Duodenal mucosa (tissue), 2 donors: ENCODE measurements at regions not wholly inside any gene's neighbourhood (a gene's known extent, or its start where the extent isn't known, plus 50 kb on each side); places are given as distances from the start of the nearest gene placed in this dataset.
"Not testable (repeated sequence)": the region's sequence is repeated elsewhere in the genome, so short reads cannot be mapped to it uniquely, and the experiment has no call there.

Source experiments
- H3K27ac ChIP-seq: one replicate; pipeline ENCODE4 v1.7.0; 2013; ENCODE audit warnings: low read depth, low read length
- H3K27me3 ChIP-seq, 2 donors: one replicate each; pipeline ENCODE4 v1.7.0; 2013; ENCODE audit warnings: low read length in 2 of 2, control low read depth in 1 of 2; ENCODE audit not compliant: insufficient read depth in 2 of 2, control insufficient read depth in 1 of 2
- H3K36me3 ChIP-seq, 2 donors: one replicate each; pipeline ENCODE4 v1.7.0; 2013; ENCODE audit warnings: low read length in 2 of 2, control low read depth in 1 of 2; ENCODE audit not compliant: insufficient read depth in 2 of 2, control insufficient read depth in 1 of 2
- H3K4me1 ChIP-seq, 2 donors: one replicate each; pipeline ENCODE4 v1.7.0; 2013; ENCODE audit warnings: low read length in 2 of 2, control low read depth in 1 of 2; ENCODE audit not compliant: insufficient read depth in 2 of 2, control insufficient read depth in 1 of 2
- H3K4me3 ChIP-seq, 2 donors: one replicate each; pipeline ENCODE4 v1.7.0; 2013; ENCODE audit warnings: low read length in 2 of 2, low read depth in 1 of 2
- H3K9ac ChIP-seq, 2 donors: one replicate each; pipeline ENCODE4 v1.7.0; 2013; ENCODE audit warnings: low read length in 2 of 2, low read depth in 1 of 2
- H3K9me3 ChIP-seq, 2 donors: one replicate each; pipeline ENCODE4 v1.7.0; 2013; ENCODE audit warnings: low read length in 2 of 2, control low read depth in 1 of 2; ENCODE audit not compliant: control insufficient read depth in 1 of 2

DNA sequence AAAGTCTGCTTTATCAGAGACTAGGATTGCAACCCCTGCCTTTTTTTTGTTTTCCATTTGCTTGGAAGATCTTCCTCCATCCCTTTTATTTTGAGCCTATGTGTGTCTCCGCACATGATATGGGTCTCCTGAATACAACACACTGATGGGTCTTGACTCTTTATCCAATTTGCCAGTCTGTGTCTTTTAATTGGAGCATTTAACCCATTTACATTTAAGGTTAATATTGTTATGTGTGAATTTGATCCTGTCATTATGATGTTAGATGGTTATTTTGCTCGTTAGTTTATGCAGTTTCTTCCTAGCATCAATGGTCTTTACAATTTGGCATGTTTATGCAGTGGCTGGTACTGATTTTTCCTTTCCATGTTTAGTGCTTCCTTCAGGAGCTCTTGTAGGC is 84.0 kb upstream of the B3GAT1 start:
- not testable (repeated sequence) for H3K27me3 ChIP-seq, H3K9me3 ChIP-seq, H3K27ac ChIP-seq, H3K9ac ChIP-seq, H3K4me3 ChIP-seq, H3K36me3 ChIP-seq
- peaks cover 10 to 11% of the 10 kb centered on the region in 2 donors for H3K4me1 ChIP-seq

DNA sequence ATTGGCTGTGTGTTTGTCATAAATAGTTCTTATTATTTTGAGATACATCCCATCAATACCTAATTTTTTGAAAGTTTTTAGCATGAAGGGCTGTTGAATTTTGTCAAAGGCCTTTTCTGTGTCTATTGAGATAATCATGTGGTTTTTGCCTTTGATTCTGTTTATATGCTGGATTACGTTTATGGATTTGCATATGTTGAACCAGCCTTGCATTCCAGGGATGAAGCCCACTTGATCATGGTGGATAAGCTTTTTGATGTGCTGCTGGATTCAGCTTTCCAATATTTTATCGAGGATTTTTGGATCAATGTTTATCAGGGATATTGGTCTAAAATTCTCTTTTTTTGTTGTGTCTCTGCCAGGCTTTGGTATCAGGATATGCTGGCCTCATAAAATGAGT is 82.4 kb upstream of the B3GAT1 start:
- not testable (repeated sequence) for H3K9ac ChIP-seq, H3K36me3 ChIP-seq, H3K9me3 ChIP-seq, H3K27me3 ChIP-seq, H3K4me3 ChIP-seq, H3K27ac ChIP-seq
- H3K4me1 ChIP-seq, result peaks cover 10 to 11% of the 10 kb centered on the region in 2 donors

DNA sequence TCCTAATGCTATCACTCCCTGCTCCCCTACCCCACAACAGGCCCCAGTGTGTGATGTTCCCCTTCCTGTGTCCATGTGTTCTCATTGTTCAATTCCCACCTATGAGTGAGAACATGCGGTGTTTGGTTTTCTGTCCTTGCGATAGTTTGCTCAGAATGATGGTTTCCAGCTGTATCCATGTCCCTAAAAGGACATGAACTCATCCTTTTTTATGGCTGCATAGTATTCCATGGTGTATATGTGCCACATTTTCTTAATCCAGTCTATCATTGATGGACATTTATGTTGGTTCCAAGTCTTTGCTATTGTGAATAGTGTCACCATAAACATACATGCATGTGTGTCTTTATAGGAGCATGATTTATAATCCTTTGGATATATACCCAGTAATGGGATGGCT is 80.4 kb upstream of the B3GAT1 start:
- not testable (repeated sequence) for H3K27me3 ChIP-seq, H3K4me3 ChIP-seq, H3K9ac ChIP-seq, H3K36me3 ChIP-seq, H3K27ac ChIP-seq, H3K9me3 ChIP-seq, H3K4me1 ChIP-seq

DNA sequence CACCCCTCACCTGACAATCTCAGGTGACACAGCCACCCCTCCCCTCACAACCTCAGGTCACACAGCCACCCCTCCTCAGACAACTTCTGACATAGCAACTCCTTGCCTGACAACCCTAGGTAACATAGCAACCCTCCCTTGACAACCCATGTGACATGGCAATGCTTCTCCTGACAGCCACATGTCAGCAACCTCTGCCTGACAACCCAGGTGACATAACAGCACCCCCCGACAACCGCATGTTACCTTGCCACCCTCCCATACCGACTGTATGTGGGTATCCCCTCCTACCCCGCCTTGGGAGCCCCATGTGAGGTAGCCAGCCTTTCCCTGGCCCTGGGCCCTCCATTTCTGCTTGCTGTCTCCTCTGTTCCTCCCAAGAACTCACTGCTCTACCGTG is 77.7 kb upstream of the B3GAT1 start:
- Histone ChIP-seq H3K36me3 (no peaks in the 10 kb centered on the region), H3K9ac (no peak overlapping the region), H3K4me3 (no peak overlapping the region), H3K27me3 (no peaks in the 10 kb centered on the region), H3K9me3 (no peaks in the 10 kb centered on the region), H3K4me1 (no peaks in the 10 kb centered on the region), H3K27ac (no peak overlapping the region)

DNA sequence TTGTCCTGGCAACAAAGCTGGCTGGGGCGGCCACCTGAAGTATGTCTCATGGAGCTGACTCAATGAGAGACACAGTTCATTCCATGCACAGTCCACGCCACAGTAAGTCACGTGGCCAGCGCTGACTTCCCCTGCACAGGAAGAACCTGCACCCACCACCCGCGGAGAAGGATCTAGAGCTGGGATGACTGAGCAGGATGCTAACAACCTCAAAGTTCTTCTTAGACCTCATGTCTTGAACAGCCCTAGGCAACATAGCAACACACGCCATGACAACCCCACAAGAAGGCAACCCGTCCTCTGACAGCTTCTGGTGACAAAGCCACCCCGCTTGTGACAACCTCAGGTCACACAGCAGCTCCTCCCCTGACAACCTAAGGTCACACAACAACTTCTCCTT is 76.9 kb upstream of the B3GAT1 start:
- H3K36me3 ChIP-seq, result peaks cover 0 to under 1% of the 10 kb centered on the region in 2 donors
- no peak overlapping the region for H3K27ac ChIP-seq
- H3K4me3 ChIP-seq, result no peak overlapping the region
- H3K9me3 ChIP-seq, result no peaks in the 10 kb centered on the region
- no peaks in the 10 kb centered on the region for H3K27me3 ChIP-seq
- no peak overlapping the region for H3K9ac ChIP-seq
- no peaks in the 10 kb centered on the region for H3K4me1 ChIP-seq

DNA sequence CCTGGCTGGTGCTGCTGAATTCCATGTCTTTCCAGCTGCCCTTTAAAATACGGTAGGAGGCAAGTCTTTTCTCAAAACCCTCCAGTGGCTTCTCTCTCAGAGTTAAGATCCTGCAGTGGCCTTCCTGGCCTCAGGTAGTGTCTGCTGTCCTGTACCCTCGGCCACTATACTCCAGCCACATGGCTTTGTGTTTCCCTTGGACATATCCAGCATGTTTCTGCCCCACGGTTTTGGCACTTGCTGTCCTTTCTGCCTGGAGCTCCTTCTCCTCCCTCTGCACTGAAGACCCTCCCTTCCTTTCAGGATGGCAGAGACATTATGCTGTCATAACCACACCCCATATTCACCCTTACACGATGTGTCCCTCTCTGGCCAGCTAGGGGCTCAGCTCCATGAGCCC is 76.5 kb upstream of the B3GAT1 start:
- no peaks in the 10 kb centered on the region for H3K4me1 ChIP-seq

DNA sequence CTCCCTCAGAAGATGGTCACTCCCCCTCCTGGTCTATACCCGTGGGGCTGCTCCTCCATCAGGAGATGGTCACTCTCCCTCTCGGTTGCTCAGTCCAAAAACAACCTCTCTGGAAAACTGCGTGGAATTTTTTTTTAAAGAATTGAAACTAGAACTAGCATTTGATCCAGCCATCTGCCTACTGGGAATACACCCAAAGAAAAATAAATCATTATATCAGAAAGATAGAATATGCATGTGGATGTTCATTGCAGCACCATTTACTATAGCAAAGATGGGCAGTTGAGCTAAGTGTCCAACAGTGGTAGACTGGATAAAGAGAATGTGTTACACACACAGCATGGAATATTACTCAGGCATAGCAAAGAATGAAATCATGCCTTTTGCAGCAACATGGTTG is 75.7 kb upstream of the B3GAT1 start:
- Histone ChIP-seq H3K9ac (no peak overlapping the region), H3K4me3 (no peak overlapping the region), H3K9me3 (no peaks in the 10 kb centered on the region), H3K36me3 (peaks cover 0 to 9% of the 10 kb centered on the region in 2 donors), H3K27me3 (no peaks in the 10 kb centered on the region), H3K27ac (no peak overlapping the region), H3K4me1 (no peaks in the 10 kb centered on the region)

More for the DNA sequence above, 76.5 kb upstream of the B3GAT1 start:
- Histone ChIP-seq H3K27ac (no peak overlapping the region), H3K9me3 (no peaks in the 10 kb centered on the region), H3K4me3 (no peak overlapping the region), H3K27me3 (no peaks in the 10 kb centered on the region), H3K36me3 (peaks cover 0 to 4% of the 10 kb centered on the region in 2 donors), H3K9ac (no peak overlapping the region)

DNA sequence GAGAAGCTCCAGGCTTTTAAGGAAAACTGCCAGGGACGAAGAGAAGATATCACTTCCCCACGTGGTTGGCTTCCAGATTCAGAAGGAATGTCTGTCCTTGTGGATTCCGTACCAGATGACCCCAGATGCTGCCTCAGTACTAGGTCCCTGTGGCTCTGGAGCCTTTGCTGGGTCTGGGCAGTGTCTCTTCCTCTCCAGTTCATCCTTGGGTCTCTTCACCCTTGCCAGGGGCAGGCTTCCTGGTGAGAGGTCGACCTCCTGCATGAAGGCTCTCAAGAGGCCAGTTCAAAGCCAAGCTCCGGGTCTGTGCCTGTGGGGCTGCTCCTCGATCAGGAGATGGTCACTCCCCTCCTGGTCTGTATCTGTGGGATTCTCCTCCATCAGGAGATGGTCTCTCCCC is 74.7 kb upstream of the B3GAT1 start:
- Histone ChIP-seq H3K4me3 (no peak overlapping the region), H3K9me3 (no peaks in the 10 kb centered on the region), H3K27ac (no peak overlapping the region), H3K4me1 (no peaks in the 10 kb centered on the region), H3K9ac (no peak overlapping the region), H3K36me3 (peaks cover 0 to 10% of the 10 kb centered on the region in 2 donors), H3K27me3 (no peaks in the 10 kb centered on the region)

DNA sequence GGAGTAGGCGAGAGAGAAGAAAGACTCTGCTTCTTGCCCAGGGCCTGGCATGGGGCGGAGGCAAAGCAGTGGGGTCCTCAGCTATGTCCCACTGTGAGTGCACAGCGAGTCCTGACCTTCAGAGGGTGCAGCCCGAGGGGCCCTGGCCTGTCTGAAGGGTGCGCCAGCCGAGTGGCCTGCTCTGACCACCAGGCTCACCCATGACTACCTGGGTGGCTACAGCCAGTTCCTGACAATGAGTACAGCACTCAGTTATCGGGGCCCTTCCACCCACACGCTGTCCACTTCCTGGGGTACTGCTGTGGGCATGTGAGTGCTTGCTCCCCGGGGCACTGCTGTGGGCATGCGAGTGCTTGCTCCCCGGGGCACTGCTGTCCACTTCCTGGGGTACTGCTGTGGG is 74.1 kb upstream of the B3GAT1 start:
- H3K27ac ChIP-seq, result no peak overlapping the region
- no peaks in the 10 kb centered on the region for H3K27me3 ChIP-seq
- H3K4me1 ChIP-seq, result no peaks in the 10 kb centered on the region
- no peaks in the 10 kb centered on the region for H3K9me3 ChIP-seq
- no peak overlapping the region for H3K9ac ChIP-seq
- peaks cover 0 to 14% of the 10 kb centered on the region in 2 donors for H3K36me3 ChIP-seq
- H3K4me3 ChIP-seq, result no peak overlapping the region

DNA sequence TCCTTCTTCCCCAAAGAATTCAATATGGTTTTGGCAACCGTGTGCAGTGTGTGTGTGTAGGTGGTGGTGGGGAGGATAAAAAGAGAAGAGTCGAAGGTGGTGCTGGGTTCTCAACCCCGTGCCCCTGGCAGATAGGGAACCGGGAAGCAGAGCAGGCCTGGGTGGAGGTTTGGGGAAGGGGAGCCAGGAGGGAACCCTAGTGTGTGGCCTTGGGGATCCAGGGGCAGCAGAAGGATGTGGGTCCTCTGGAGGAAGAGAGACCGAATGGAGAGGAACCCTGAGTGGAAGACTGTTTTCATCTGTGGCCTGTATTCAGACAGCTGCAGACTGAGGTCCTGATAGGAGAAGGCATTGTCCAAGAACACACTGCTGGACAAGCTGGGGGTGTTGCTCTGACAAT is 73.3 kb upstream of the B3GAT1 start:
- Histone ChIP-seq H3K27me3 (no peaks in the 10 kb centered on the region), H3K9ac (no peak overlapping the region), H3K9me3 (no peaks in the 10 kb centered on the region)

DNA sequence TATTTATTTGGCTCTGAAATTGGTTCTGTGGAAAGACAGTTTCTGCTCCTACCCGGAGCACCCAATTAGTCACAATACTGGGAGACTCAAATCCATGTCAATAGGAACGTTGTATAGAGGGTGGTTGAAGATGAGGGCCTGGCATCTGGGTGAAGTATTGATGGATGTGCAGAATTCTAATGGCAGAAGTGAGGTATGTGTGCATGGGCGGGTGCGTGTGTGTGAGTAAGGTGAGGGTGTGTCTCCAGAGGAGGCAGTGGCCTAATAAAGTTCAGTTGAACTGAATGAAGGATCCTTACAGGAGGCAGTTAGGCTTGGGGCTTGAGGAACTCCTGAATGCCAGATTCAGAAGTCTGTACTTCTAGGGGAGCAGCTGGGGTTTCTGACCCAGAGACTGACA is 71.8 kb upstream of the B3GAT1 start:
- H3K36me3 ChIP-seq, result peaks cover 0 to 14% of the 10 kb centered on the region in 2 donors
- no peaks in the 10 kb centered on the region for H3K9me3 ChIP-seq
- no peaks in the 10 kb centered on the region for H3K27me3 ChIP-seq
- H3K4me1 ChIP-seq, result no peaks in the 10 kb centered on the region
- H3K9ac ChIP-seq, result no peak overlapping the region
- no peak overlapping the region for H3K4me3 ChIP-seq
- H3K27ac ChIP-seq, result no peak overlapping the region

More for the DNA sequence above, 73.3 kb upstream of the B3GAT1 start:
- Histone ChIP-seq H3K4me3 (no peak overlapping the region), H3K27ac (no peak overlapping the region), H3K36me3 (peaks cover 0 to 14% of the 10 kb centered on the region in 2 donors), H3K4me1 (no peaks in the 10 kb centered on the region)
